HCT116 (cell line): ENCODE measurements at regions not wholly inside any gene's neighbourhood (a gene's known extent, or its start where the extent isn't known, plus 50 kb on each side); places are given as distances from the start of the nearest gene placed in this dataset.

ENCODE experiments used
- ATAC-seq: fragments of 200-7000 bp; cut with Tn5 transposase; 2 replicates; pipeline ENCODE4 v1.9.1; 2020; ENCODE audit warnings: mild to moderate bottlenecking, moderate library complexity
- BruUV-seq: library from RNA; stranded (reverse); fragments of 400-500 nt; replicated peaks from 2 replicates; lab custom pipeline; 2021; lab: Mats Ljungman, UMichigan
- CTCF ChIA-PET: fragments of 300-600 bp; sonication (Branson Sonifier 250); formaldehyde crosslinking; loops from one replicate; lab custom pipeline; 2021; ENCODE audit warnings: antibody characterized with exemption; lab: Charles Lee
- POLR2A ChIA-PET: fragments of 300-600, 350-600 bp; sonication (Branson Sonifier 250); formaldehyde crosslinking; loops from one replicate; lab custom pipeline; 2021; ENCODE audit warnings: antibody characterized with exemption; lab: Charles Lee
- RAD21 ChIA-PET, 2 experiments: fragments of 300-600 bp; sonication (Branson Sonifier 250); formaldehyde crosslinking; loops; one replicate each; lab custom pipeline; 2023; ENCODE audit warnings: low total read pairs in 2 of 2; ENCODE audit not compliant: uncharacterized antibody in 2 of 2, unreplicated experiment in 2 of 2, low non-redundant PET in 1 of 2; lab: Charles Lee
- DNase-seq: peaks from one replicate; pipeline ENCODE4 v3.0.0-alpha.2; 2010; ENCODE audit warnings: low read depth, low spot score
- H2AFZ ChIP-seq: fragments of 200-600 bp; shearing (Covaris generic), sonication (generic); 2 replicates; pipeline ENCODE4 v1.6.1; 2017; ENCODE audit warnings: low read depth, mixed run types, mixed read lengths, antibody characterized with exemption, low read length; ENCODE audit not compliant: poor library complexity, severe bottlenecking
- H3K27ac ChIP-seq: 2 replicates; pipeline ENCODE4 v1.5.1; 2012; ENCODE audit warnings: low read depth, low read length
- H3K27me3 ChIP-seq: fragments of 200-600 bp; sonication (generic); 2 replicates; pipeline ENCODE4 v1.6.1; 2016; ENCODE audit warnings: mixed run types, low read length, mixed read lengths; ENCODE audit not compliant: insufficient read depth
- H3K36me3 ChIP-seq, 2 experiments: fragments of 200-500 bp in 1 of 2; fragments of 200-600 bp in 1 of 2; sonication (Bioruptor generic) in 1 of 2; sonication (generic) in 1 of 2; 2 replicates each; pipeline versions ENCODE4 v1.5.1 to v1.6.1; 2014 to 2016; ENCODE audit warnings: low read length in 2 of 2, inconsistent platforms in 1 of 2, mixed read lengths in 1 of 2, mixed run types in 1 of 2; ENCODE audit not compliant: insufficient read depth in 2 of 2, control insufficient read depth in 1 of 2
- H3K4me1 ChIP-seq, 2 experiments: fragments of 200-600 bp in 1 of 2; sonication (generic) in 1 of 2; 2 replicates each; pipeline versions ENCODE4 v1.5.1 to v1.6.1; 2012 to 2017; ENCODE audit warnings: low read length in 2 of 2, inconsistent platforms in 1 of 2, mild to moderate bottlenecking in 1 of 2, mixed read lengths in 1 of 2, mixed run types in 1 of 2, moderate library complexity in 1 of 2; ENCODE audit not compliant: insufficient read depth in 2 of 2, control insufficient read depth in 1 of 2
- H3K4me2 ChIP-seq: fragments of 200-600 bp; sonication (generic); 2 replicates; pipeline ENCODE4 v1.6.1; 2017; ENCODE audit warnings: mixed run types, low read length, mixed read lengths
- H3K4me3 ChIP-seq, 2 experiments: fragments of 200-600 bp in 1 of 2; sonication (generic) in 1 of 2; replicated peaks in 1 of 2; 2 replicates each; pipeline ENCODE4 v1.5.1; 2011 to 2016; ENCODE audit warnings: low read length in 2 of 2, control low read depth in 1 of 2, low read depth in 1 of 2, mild to moderate bottlenecking in 1 of 2, mixed read lengths in 1 of 2, mixed run types in 1 of 2
- H3K79me2 ChIP-seq: fragments of 200-600 bp; sonication (generic); 2 replicates; pipeline ENCODE4 v1.6.1; 2017; ENCODE audit warnings: mild to moderate bottlenecking, mixed run types, low read length, moderate library complexity, mixed read lengths; ENCODE audit not compliant: insufficient read depth
- H3K9ac ChIP-seq: fragments of 200-600 bp; sonication (generic); 2 replicates; pipeline ENCODE4 v1.6.1; 2016; ENCODE audit warnings: low read length, mixed read lengths
- H3K9me2 ChIP-seq: fragments of 200-600 bp; sonication (generic), shearing (Covaris generic); 2 replicates; pipeline ENCODE4 v1.6.1; 2017; ENCODE audit warnings: mixed run types, mild to moderate bottlenecking, moderate library complexity; ENCODE audit not compliant: insufficient read depth
- H3K9me3 ChIP-seq, 2 experiments: fragments of 200-500 bp in 1 of 2; fragments of 200-600 bp in 1 of 2; sonication (Bioruptor generic) in 1 of 2; sonication (generic) in 1 of 2; 2 replicates each; pipeline ENCODE4 v1.6.1; 2014 to 2017; ENCODE audit warnings: low read length in 2 of 2, mixed read lengths in 2 of 2, inconsistent platforms in 1 of 2, low read depth in 1 of 2, mild to moderate bottlenecking in 1 of 2, mixed run types in 1 of 2, moderate library complexity in 1 of 2; ENCODE audit not compliant: control insufficient read depth in 1 of 2, insufficient read depth in 1 of 2
- H4K20me1 ChIP-seq: fragments of 200-600 bp; sonication (generic), shearing (Covaris generic); 2 replicates; pipeline ENCODE4 v1.6.1; 2017; ENCODE audit warnings: mixed run types, mild to moderate bottlenecking, moderate library complexity; ENCODE audit not compliant: insufficient read depth
- CBX3 ChIP-seq: IDR thresholded peaks from 2 replicates; pipeline ENCODE4 v1.6.1; 2012; ENCODE audit warnings: low read depth
- CEBPB ChIP-seq: IDR thresholded peaks from 2 replicates; pipeline ENCODE4 v1.6.1; 2012; ENCODE audit warnings: low read depth
- EGR1 ChIP-seq: IDR thresholded peaks from 2 replicates; pipeline ENCODE4 v1.6.1; 2012; ENCODE audit warnings: low read depth
- ELF1 ChIP-seq: IDR thresholded peaks from 2 replicates; pipeline ENCODE4 v1.6.1; 2012; ENCODE audit warnings: low read depth, borderline replicate concordance
- EZH2phosphoT487 ChIP-seq: fragments of 200-600 bp; IDR thresholded peaks from 2 replicates; pipeline ENCODE4 v1.6.1; 2018; ENCODE audit warnings: antibody characterized with exemption, borderline replicate concordance
- FOSL1 ChIP-seq: IDR thresholded peaks from 2 replicates; pipeline ENCODE4 v1.6.1; 2012; ENCODE audit warnings: low read depth
- POLR2A ChIP-seq: IDR thresholded peaks from 2 replicates; pipeline ENCODE4 v1.7.0; 2011; ENCODE audit warnings: borderline replicate concordance; ENCODE audit not compliant: insufficient read depth, insufficient read length; ENCODE audit errors: extremely low read depth
- POLR2AphosphoS5 ChIP-seq: IDR thresholded peaks from 2 replicates; pipeline ENCODE4 v1.6.1; 2011; ENCODE audit warnings: mild to moderate bottlenecking, low read depth, low read length, moderate library complexity
- RAD21 ChIP-seq: IDR thresholded peaks from 2 replicates; pipeline ENCODE4 v1.6.1; 2012; ENCODE audit warnings: low read depth, mild to moderate bottlenecking
- SIN3A ChIP-seq: IDR thresholded peaks from 2 replicates; pipeline ENCODE4 v1.6.1; 2012; ENCODE audit warnings: low read depth
- SRF ChIP-seq: IDR thresholded peaks from 2 replicates; pipeline ENCODE4 v1.6.1; 2012; ENCODE audit warnings: low read depth
- TCF7L2 ChIP-seq: IDR thresholded peaks from 2 replicates; pipeline ENCODE4 v1.7.0; 2011; ENCODE audit warnings: borderline replicate concordance, inconsistent platforms; ENCODE audit not compliant: insufficient read depth, insufficient read length; ENCODE audit errors: extremely low read depth
- YY1 ChIP-seq: IDR thresholded peaks from 2 replicates; pipeline ENCODE4 v1.6.1; 2011; ENCODE audit warnings: low read length, low read depth, moderate library complexity, mild to moderate bottlenecking; ENCODE audit not compliant: insufficient replicate concordance; ENCODE audit errors: extremely low read depth
- ZNF274 ChIP-seq: fragments of 200-500 bp; sonication (Bioruptor generic); IDR thresholded peaks from 2 replicates; pipeline ENCODE4 v1.6.1; 2014; ENCODE audit warnings: mild to moderate bottlenecking, low read depth, low read length, inconsistent platforms
- intact Hi-C: fragments of 100-400 bp; cut with micrococcal nuclease; formaldehyde crosslinking; loops from 2 replicates; pipeline ENCODE4 v1.10.0; 2022
- TF ChIP-seq, protein P1 (sequence below): IDR thresholded peaks from 2 replicates; pipeline ENCODE4 v1.6.1; 2012
- TF ChIP-seq, protein P2 (sequence below): IDR thresholded peaks from 2 replicates; pipeline ENCODE4 v1.6.1; 2011; ENCODE audit warnings: mild to moderate bottlenecking, low read length, moderate library complexity; ENCODE audit not compliant: insufficient replicate concordance; ENCODE audit errors: extremely low read depth

DNA sequence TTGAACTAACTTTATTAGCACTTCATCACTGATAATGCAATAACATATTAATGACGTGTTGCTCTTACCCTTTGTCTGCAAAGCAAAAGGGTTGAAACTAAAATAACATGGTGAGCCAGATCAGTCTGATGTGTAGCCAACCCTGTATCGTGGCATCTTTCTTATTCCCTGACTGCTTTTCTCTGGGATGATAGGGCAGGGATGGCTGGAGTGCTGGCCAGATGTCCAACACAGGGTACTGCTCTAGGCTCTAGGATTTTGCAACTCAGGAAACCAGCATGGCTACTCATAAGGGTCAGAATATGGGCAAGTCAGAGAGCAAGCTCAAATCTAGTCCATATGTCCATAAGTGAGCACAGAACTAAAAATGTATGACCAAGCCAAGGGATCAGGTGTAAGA lies 129.1 kb downstream of the SLC17A6 start (continued):
- TF ChIP-seq SIN3A, result no peak
- TF ChIP-seq EZH2phosphoT487, result no peak
- no peak for TF ChIP-seq POLR2A
- TF ChIP-seq ELF1, result no peak
- TF ChIP-seq SRF, result no peak

DNA sequence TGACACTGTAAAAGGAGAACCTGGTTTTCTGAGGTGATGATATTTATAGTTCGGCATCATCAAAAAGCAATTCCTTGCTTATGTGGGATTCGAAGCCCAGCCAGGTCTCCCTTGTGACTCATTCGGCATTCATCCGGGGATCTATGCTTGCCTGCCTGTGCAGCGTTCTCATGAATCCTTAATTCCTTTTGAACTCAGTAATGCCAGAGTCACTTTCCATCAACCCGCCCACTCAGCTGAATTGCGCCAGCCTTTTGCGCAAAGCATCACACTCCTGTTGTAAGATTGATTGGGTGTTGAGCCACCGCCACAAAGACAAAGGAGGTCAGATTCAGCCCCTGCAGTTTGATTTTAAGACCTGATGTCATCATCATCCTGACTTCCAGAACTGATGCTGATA lies 128.6 kb downstream of the SLC17A6 start:
- Histone ChIP-seq H3K27me3 (no peaks in the 10 kb centered on the region), H3K4me1 (peaks cover 0 to 6% of the 10 kb centered on the region in 2 experiments; a peak in 2 of 4 replicates), H3K9ac (no peak overlapping the region), H3K27ac (no peak overlapping the region), H2AFZ (no peak overlapping the region), H3K36me3 (no peaks in the 10 kb centered on the region), H4K20me1 (no peaks in the 10 kb centered on the region), H3K4me3 (no peak overlapping the region), H3K79me2 (no peaks in the 10 kb centered on the region), H3K4me2 (no peak overlapping the region), H3K9me3 (no peaks in the 10 kb centered on the region), H3K9me2 (no peaks in the 10 kb centered on the region)
- RAD21 ChIA-PET, result no interaction called here
- intact Hi-C loops, result loop anchor here (10.0 kb wide), 1 partner anchor 58 kb away; no protein-coding TSS in a partner anchor
- CTCF ChIA-PET, result no interaction called here
- BruUV-seq, result no TSS peak
- no peak for TF ChIP-seq POLR2A
- TF ChIP-seq EGR1, result peak; percentile 58
- TF ChIP-seq TCF7L2, result peak; percentile 59
- 0 out of 2 replicates have a peak, but pooled peaks have one; percentile 23 for TF ChIP-seq CEBPB
- ATAC-seq (peak; percentile 54; the same call in 1 of the 2 replicates), DNase-seq (peak; percentile 13)
- POLR2A ChIA-PET, result no interaction called here

DNA sequence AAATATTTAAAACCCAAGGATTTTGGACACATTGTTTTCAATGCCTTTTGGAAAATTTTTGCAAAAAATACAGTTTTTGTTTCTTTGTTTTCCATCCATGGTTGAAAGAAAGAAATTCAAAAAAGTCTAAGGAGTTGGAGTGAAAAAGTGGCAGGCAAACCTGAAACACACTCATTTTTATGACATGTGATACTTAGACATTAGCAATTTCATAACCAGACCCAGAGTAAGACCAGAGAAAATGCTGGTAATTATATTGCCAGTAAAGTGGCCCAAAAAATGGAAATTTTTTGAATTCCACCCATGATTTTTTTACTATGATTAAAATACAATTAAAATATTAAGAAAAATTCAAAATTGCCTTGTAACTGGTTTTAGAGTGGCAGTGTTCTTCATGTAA lies 128.2 kb downstream of the SLC17A6 start:
- TF ChIP-seq, protein P1, sequence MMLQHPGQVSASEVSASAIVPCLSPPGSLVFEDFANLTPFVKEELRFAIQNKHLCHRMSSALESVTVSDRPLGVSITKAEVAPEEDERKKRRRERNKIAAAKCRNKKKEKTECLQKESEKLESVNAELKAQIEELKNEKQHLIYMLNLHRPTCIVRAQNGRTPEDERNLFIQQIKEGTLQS, result no peak
- TF ChIP-seq POLR2AphosphoS5 (no peak), RAD21 (no peak), SRF (no peak), ZNF274 (no peak), FOSL1 (no peak), SIN3A (no peak), EGR1 (no peak), YY1 (no peak), CBX3 (no peak)
- TF ChIP-seq, protein P2, sequence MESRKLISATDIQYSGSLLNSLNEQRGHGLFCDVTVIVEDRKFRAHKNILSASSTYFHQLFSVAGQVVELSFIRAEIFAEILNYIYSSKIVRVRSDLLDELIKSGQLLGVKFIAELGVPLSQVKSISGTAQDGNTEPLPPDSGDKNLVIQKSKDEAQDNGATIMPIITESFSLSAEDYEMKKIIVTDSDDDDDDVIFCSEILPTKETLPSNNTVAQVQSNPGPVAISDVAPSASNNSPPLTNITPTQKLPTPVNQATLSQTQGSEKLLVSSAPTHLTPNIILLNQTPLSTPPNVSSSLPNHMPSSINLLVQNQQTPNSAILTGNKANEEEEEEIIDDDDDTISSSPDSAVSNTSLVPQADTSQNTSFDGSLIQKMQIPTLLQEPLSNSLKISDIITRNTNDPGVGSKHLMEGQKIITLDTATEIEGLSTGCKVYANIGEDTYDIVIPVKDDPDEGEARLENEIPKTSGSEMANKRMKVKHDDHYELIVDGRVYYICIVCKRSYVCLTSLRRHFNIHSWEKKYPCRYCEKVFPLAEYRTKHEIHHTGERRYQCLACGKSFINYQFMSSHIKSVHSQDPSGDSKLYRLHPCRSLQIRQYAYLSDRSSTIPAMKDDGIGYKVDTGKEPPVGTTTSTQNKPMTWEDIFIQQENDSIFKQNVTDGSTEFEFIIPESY, result no peak
- TF ChIP-seq, all 23 proteins: peak for 0
- BruUV-seq, result no TSS peak
- H3K9ac ChIP-seq, result no peak overlapping the region
- no peaks in the 10 kb centered on the region for H3K36me3 ChIP-seq
- H3K27ac ChIP-seq, result no peak overlapping the region
- no peaks in the 10 kb centered on the region for H3K79me2 ChIP-seq
- DNase-seq (no peak), ATAC-seq (no peak)
- POLR2A ChIA-PET, result no interaction called here
- no peak overlapping the region for H2AFZ ChIP-seq
- intact Hi-C loops, result loop anchor here (10.0 kb wide), 1 partner anchor 58 kb away; no protein-coding TSS in a partner anchor
- H3K27me3 ChIP-seq, result no peaks in the 10 kb centered on the region
- CTCF ChIA-PET, result no interaction called here
- H3K9me2 ChIP-seq, result no peaks in the 10 kb centered on the region
- no peak overlapping the region for H3K4me3 ChIP-seq
- no peaks in the 10 kb centered on the region for H4K20me1 ChIP-seq
- RAD21 ChIA-PET, result no interaction called here
- H3K9me3 ChIP-seq, result no peaks in the 10 kb centered on the region
- H3K4me2 ChIP-seq, result no peak overlapping the region
- H3K4me1 ChIP-seq, result peaks cover 0 to 6% of the 10 kb centered on the region in 2 experiments; a peak in 2 of 4 replicates
